ENCODE measurements at regions not wholly inside any gene's neighbourhood (a gene's known extent, or its start where the extent isn't known, plus 50 kb on each side); places are given as distances from the start of the nearest gene placed in this dataset.

GRCh38 chr18:73617981-73618380 is 529.7 kb downstream of the FBXO15 start:
- DNase-seq = no peak

GRCh38 chr18:73615506-73615905 is 532.1 kb downstream of the FBXO15 start:
- DNase-seq = no peak

- DNase-seq = no peak
These were observed 532.8 kb downstream of the FBXO15 start for GRCh38 chr18:73614812-73615211.

- no peak for DNase-seq
These were observed 533.8 kb downstream of the FBXO15 start for GRCh38 chr18:73613706-73614340.

GRCh38 chr18:73597832-73598615 is 549.6 kb downstream of the FBXO15 start:
- no peak for DNase-seq

- DNase-seq = no peak
These were observed 552.9 kb downstream of the FBXO15 start for GRCh38 chr18:73594749-73595148.

- no peak for DNase-seq
These were observed 554.4 kb downstream of the FBXO15 start for GRCh38 chr18:73593207-73593606.

- DNase-seq = no peak
These were observed 556.7 kb downstream of the FBXO15 start for GRCh38 chr18:73590950-73591349.

GRCh38 chr18:73579698-73580097 is 567.9 kb downstream of the FBXO15 start:
- DNase-seq = no peak

- DNase-seq = no peak
These were observed 570.3 kb downstream of the FBXO15 start for GRCh38 chr18:73577365-73577764.

GRCh38 chr18:73563901-73564472 is 583.6 kb downstream of the FBXO15 start:
- DNase-seq = no peak

GRCh38 chr18:73563345-73563744 is 584.3 kb downstream of the FBXO15 start:
- no peak for DNase-seq

GRCh38 chr18:73556904-73557303 is 590.7 kb downstream of the FBXO15 start:
- no peak for DNase-seq

GRCh38 chr18:73552171-73552570 is 595.5 kb downstream of the FBXO15 start:
- DNase-seq = no peak

- DNase-seq = no peak
These were observed 596.4 kb downstream of the FBXO15 start for GRCh38 chr18:73551211-73551610.

- no peak for DNase-seq
These were observed 598.4 kb downstream of the FBXO15 start for GRCh38 chr18:73549236-73549635.

GRCh38 chr18:73545472-73545871 is 602.2 kb downstream of the FBXO15 start:
- no peak for DNase-seq

- no peak for DNase-seq
These were observed 603.0 kb downstream of the FBXO15 start for GRCh38 chr18:73544617-73545016.

GRCh38 chr18:73544032-73544431 is 603.6 kb downstream of the FBXO15 start:
- DNase-seq = no peak

GRCh38 chr18:73535990-73536389 is 611.6 kb downstream of the FBXO15 start:
- DNase-seq = no peak

- no peak for DNase-seq
These were observed 612.4 kb downstream of the FBXO15 start for GRCh38 chr18:73535189-73535588.

GRCh38 chr18:73531601-73532000 is 616.0 kb downstream of the FBXO15 start:
- no peak for DNase-seq

- no peak for DNase-seq
These were observed 619.6 kb downstream of the FBXO15 start for GRCh38 chr18:73528066-73528465.

GRCh38 chr18:73520229-73520628 is 627.4 kb downstream of the FBXO15 start:
- no peak for DNase-seq
